H1 (cell line): ENCODE measurements at regions not wholly inside any gene's neighbourhood (a gene's known extent, or its start where the extent isn't known, plus 50 kb on each side); places are given as distances from the start of the nearest gene placed in this dataset.

ENCODE experiments used
- CTCF ChIA-PET: fragments of 300-600 bp; sonication (Branson Sonifier 250); formaldehyde crosslinking; loops from one replicate; lab custom pipeline; 2021; ENCODE audit not compliant: partially characterized antibody; lab: Charles Lee
- POLR2A ChIA-PET: fragments of 300-600 bp; sonication (Branson Sonifier 250); formaldehyde crosslinking; loops from one replicate; lab custom pipeline; 2021; ENCODE audit warnings: inconsistent platforms; ENCODE audit not compliant: partially characterized antibody; lab: Charles Lee
- DNase-seq, 2 experiments: peaks; one replicate each; pipeline versions ENCODE4 v3.0.0 to v3.0.0-alpha.2; 2010 to 2022; ENCODE audit warnings: low spot score in 2 of 2, low read depth in 1 of 2, mixed read lengths in 1 of 2
- FAIRE-seq: peaks from 2 replicates; lab custom pipeline; 2011; peaks lifted over from hg19 to GRCh38; lab: Jason Lieb, UNC
- H2AFZ ChIP-seq: 2 replicates; pipeline ENCODE4 v1.8.1; 2012; ENCODE audit warnings: low read length, inconsistent platforms
- H2AK5ac ChIP-seq: 2 replicates; pipeline ENCODE4 v1.6.1; 2013; ENCODE audit warnings: low read depth, low read length
- H2BK120ac ChIP-seq: replicated peaks from 2 replicates; pipeline ENCODE3; 2013; ENCODE audit warnings: low read depth, low read length, inconsistent platforms
- H2BK12ac ChIP-seq: 2 replicates; pipeline ENCODE4 v1.6.1; 2013; ENCODE audit warnings: low read depth, low read length
- H2BK15ac ChIP-seq: 2 replicates; pipeline ENCODE4 v1.6.1; 2013; ENCODE audit warnings: low read length
- H2BK20ac ChIP-seq: 2 replicates; pipeline ENCODE4 v1.6.1; 2013; ENCODE audit warnings: low read length
- H2BK5ac ChIP-seq: 2 replicates; pipeline ENCODE4 v1.6.1; 2013; ENCODE audit warnings: low read depth, low read length
- H3K14ac ChIP-seq: 2 replicates; pipeline ENCODE4 v1.6.1; 2013; ENCODE audit warnings: inconsistent platforms; ENCODE audit not compliant: insufficient read length
- H3K18ac ChIP-seq: 2 replicates; pipeline ENCODE4 v1.6.1; 2013; ENCODE audit warnings: low read length; ENCODE audit errors: extremely low read depth
- H3K23ac ChIP-seq: 2 replicates; pipeline ENCODE4 v1.6.1; 2013; ENCODE audit warnings: inconsistent platforms; ENCODE audit not compliant: insufficient read length
- H3K23me2 ChIP-seq: 2 replicates; pipeline ENCODE4 v1.6.1; 2013; ENCODE audit warnings: low read depth, low read length
- H3K27ac ChIP-seq: 2 replicates; pipeline ENCODE4 v1.6.1; 2011; ENCODE audit warnings: low read depth, low read length, inconsistent platforms
- H3K27me3 ChIP-seq, 4 experiments: replicated peaks in 1 of 4; 1 replicate in 1 of 4; 2 replicates in 3 of 4; pipeline versions ENCODE4 v1.6.1 to v1.8.1; 2011 to 2013; ENCODE audit warnings: low read length in 3 of 4, mild to moderate bottlenecking in 3 of 4, inconsistent platforms in 2 of 4, mixed read lengths in 2 of 4, moderate library complexity in 1 of 4; ENCODE audit not compliant: control insufficient read depth in 3 of 4, insufficient read depth in 3 of 4; ENCODE audit errors: extremely low read depth in 1 of 4
- H3K36me3 ChIP-seq, 4 experiments: 2 replicates each; pipeline versions ENCODE4 v1.6.1 to v1.8.1; 2011 to 2013; ENCODE audit warnings: mild to moderate bottlenecking in 4 of 4, low read length in 3 of 4, moderate library complexity in 2 of 4, control low read depth in 1 of 4, inconsistent platforms in 1 of 4; ENCODE audit not compliant: insufficient read depth in 4 of 4, control insufficient read depth in 2 of 4
- H3K4ac ChIP-seq: replicated peaks from 2 replicates; pipeline ENCODE3; 2013; ENCODE audit warnings: low read length, low read depth, mixed read lengths, inconsistent platforms; ENCODE audit not compliant: insufficient read length
- H3K4me1 ChIP-seq, 4 experiments: replicated peaks in 1 of 4; 1 replicate in 1 of 4; 2 replicates in 3 of 4; pipeline versions ENCODE4 v1.6.1 to v1.8.1; 2011 to 2013; ENCODE audit warnings: low read length in 3 of 4, inconsistent platforms in 2 of 4, mixed read lengths in 1 of 4; ENCODE audit not compliant: insufficient read depth in 4 of 4, control insufficient read depth in 3 of 4
- H3K4me2 ChIP-seq, 2 experiments: 2 replicates each; pipeline versions ENCODE4 v1.6.1 to v1.8.1; 2011 to 2013; ENCODE audit warnings: low read depth in 2 of 2, low read length in 2 of 2, control low read depth in 1 of 2, inconsistent platforms in 1 of 2, mild to moderate bottlenecking in 1 of 2; ENCODE audit not compliant: insufficient read depth in 1 of 2
- H3K4me3 ChIP-seq, 4 experiments: fragments of 200-600, 300-600 bp in 1 of 4; sonication (generic), shearing (Covaris generic), sonication (Bioruptor Twin) in 1 of 4; 2 replicates each; pipeline versions ENCODE4 v1.5.1 to v1.8.1; 2011 to 2016; ENCODE audit warnings: low read length in 4 of 4, low read depth in 3 of 4, control low read depth in 2 of 4, inconsistent platforms in 2 of 4, mild to moderate bottlenecking in 2 of 4, mixed read lengths in 1 of 4, moderate library complexity in 1 of 4; ENCODE audit not compliant: insufficient read depth in 2 of 4; ENCODE audit errors: extremely low read depth in 1 of 4
- H3K56ac ChIP-seq: replicated peaks from 2 replicates; pipeline ENCODE3; 2013; ENCODE audit warnings: low read depth, mild to moderate bottlenecking, mixed read lengths, low read length, inconsistent platforms; ENCODE audit not compliant: insufficient read length
- H3K79me1 ChIP-seq: 2 replicates; pipeline ENCODE4 v1.6.1; 2013; ENCODE audit warnings: low read depth, low read length, control low read depth
- H3K79me2 ChIP-seq, 2 experiments: 2 replicates each; pipeline versions ENCODE4 v1.6.1 to v1.8.1; 2012 to 2013; ENCODE audit warnings: low read length in 2 of 2, mild to moderate bottlenecking in 2 of 2, inconsistent platforms in 1 of 2; ENCODE audit not compliant: insufficient read depth in 2 of 2, control insufficient read depth in 1 of 2
- H3K9ac ChIP-seq, 4 experiments: replicated peaks in 1 of 4; 1 replicate in 1 of 4; 2 replicates in 3 of 4; pipeline versions ENCODE4 v1.6.1 to v1.8.1; 2011 to 2013; ENCODE audit warnings: low read depth in 3 of 4, low read length in 3 of 4, control low read depth in 2 of 4, mild to moderate bottlenecking in 2 of 4, moderate library complexity in 2 of 4, inconsistent platforms in 1 of 4; ENCODE audit errors: extremely low read depth in 1 of 4
- H3K9me3 ChIP-seq, 2 experiments: 2 replicates each; pipeline versions ENCODE4 v1.6.1 to v1.8.1; 2012 to 2013; ENCODE audit warnings: mild to moderate bottlenecking in 2 of 2, moderate library complexity in 2 of 2, control low read depth in 1 of 2, inconsistent platforms in 1 of 2, low read depth in 1 of 2, low read length in 1 of 2, mixed read lengths in 1 of 2; ENCODE audit not compliant: insufficient read depth in 2 of 2
- H4K20me1 ChIP-seq, 2 experiments: replicated peaks in 1 of 2; 2 replicates each; pipeline versions ENCODE3 to v1.8.1; 2011 to 2013; ENCODE audit warnings: inconsistent platforms in 2 of 2, low read length in 2 of 2, mild to moderate bottlenecking in 1 of 2; ENCODE audit not compliant: insufficient read depth in 2 of 2, control insufficient read depth in 1 of 2
- H4K5ac ChIP-seq: 2 replicates; pipeline ENCODE4 v1.6.1; 2013; ENCODE audit warnings: low read length, low read depth, mixed read lengths, inconsistent platforms; ENCODE audit not compliant: insufficient read length
- H4K8ac ChIP-seq: 2 replicates; pipeline ENCODE4 v1.8.0; 2013; ENCODE audit warnings: mild to moderate bottlenecking, moderate library complexity, low read length, inconsistent platforms; ENCODE audit not compliant: insufficient read depth; ENCODE audit errors: extremely low read depth
- H4K91ac ChIP-seq: replicated peaks from 2 replicates; pipeline ENCODE3; 2013; ENCODE audit warnings: low read length, mixed read lengths, inconsistent platforms; ENCODE audit not compliant: insufficient read length
- CBX5 ChIP-seq: fragments of 300-800, 300-1000 bp; sonication (generic); IDR thresholded peaks from 2 replicates; pipeline ENCODE4 v1.7.1; 2016; ENCODE audit warnings: antibody characterized with exemption, low read length, low read depth
- EZH2 ChIP-seq: fragments of 200-600 bp; sonication (generic); IDR thresholded peaks from 2 replicates; pipeline ENCODE4 v1.7.1; 2012; ENCODE audit warnings: low read depth, mild to moderate bottlenecking, moderate library complexity, low read length, inconsistent platforms; ENCODE audit not compliant: severe bottlenecking
- KDM1A ChIP-seq: fragments of 200-600, 300-600 bp; sonication (generic); IDR thresholded peaks from 2 replicates; pipeline ENCODE4 v1.7.1; 2016; ENCODE audit warnings: mild to moderate bottlenecking, low read length, borderline replicate concordance
- NANOG ChIP-seq: IDR thresholded peaks from 2 replicates; pipeline ENCODE4 v1.6.1; 2011; ENCODE audit warnings: low read length, low read depth, mild to moderate bottlenecking, inconsistent platforms; ENCODE audit not compliant: insufficient read depth, poor library complexity, severe bottlenecking
- YY1 ChIP-seq: IDR thresholded peaks from 2 replicates; pipeline ENCODE4 v1.6.1; 2011; ENCODE audit warnings: low read depth, mild to moderate bottlenecking, low read length
- WGBS, 2 experiments: shearing (Covaris generic) in 1 of 2; methylation state at CpG; one replicate each; pipeline versions ENCODE4 v1.1.6 to v1.1.7; 2013 to 2015; ENCODE audit warnings: low lambda C conversion rate in 2 of 2, mixed read lengths in 2 of 2, inconsistent platforms in 1 of 2, low coverage in 1 of 2, missing lambda C conversion rate in 1 of 2; ENCODE audit not compliant: insufficient replicate concordance in 2 of 2, insufficient coverage in 1 of 2, insufficient read length in 1 of 2; ENCODE audit errors: extremely low coverage in 1 of 2, missing lambda C conversion rate in 1 of 2; 5-methylcytosine and 5-hydroxymethylcytosine counted together
- TF ChIP-seq, protein P1 (sequence below): IDR thresholded peaks from 2 replicates; pipeline ENCODE4 v1.6.1; 2012; ENCODE audit warnings: low read length, inconsistent platforms

DNA sequence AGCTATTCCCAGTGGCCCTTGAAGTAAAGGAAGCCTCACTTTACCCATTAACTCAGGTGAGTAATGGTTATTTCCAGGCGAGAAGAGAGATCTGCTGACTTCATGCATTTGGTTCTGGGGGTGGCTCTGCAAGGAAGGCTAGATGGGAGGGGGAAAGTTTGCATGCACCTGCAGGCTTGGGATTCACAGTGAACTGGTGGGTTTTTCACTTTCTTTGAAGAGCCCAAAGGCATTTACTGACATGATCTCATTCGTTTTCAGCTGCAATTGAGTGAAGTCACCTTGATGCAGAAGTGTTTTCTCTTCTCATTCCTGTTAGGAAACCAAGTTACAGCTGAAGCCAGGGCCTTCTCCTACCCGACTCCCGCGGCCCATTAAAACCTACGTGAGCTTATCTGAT is 131.0 kb upstream of the N4BP1 start:
- no peak overlapping the region for H2AFZ ChIP-seq
- no peak overlapping the region for H3K27ac ChIP-seq
- no peak overlapping the region for H2BK120ac ChIP-seq
- H2BK12ac ChIP-seq: no peak overlapping the region
- no peaks in the 10 kb centered on the region for H3K36me3 ChIP-seq
- H3K9ac ChIP-seq: no peak overlapping the region
- DNase-seq: no peak
- H2BK15ac ChIP-seq: no peak overlapping the region
- H3K23me2 ChIP-seq: no peaks in the 10 kb centered on the region; the same call in 1 of the 2 replicates
- no peaks in the 10 kb centered on the region for H3K27me3 ChIP-seq
- peaks cover 8 to 9% of the 10 kb centered on the region in 2 experiments; a peak in 2 of 4 replicates for H3K9me3 ChIP-seq
- no peak overlapping the region for H3K56ac ChIP-seq
- H3K23ac ChIP-seq: no peak overlapping the region
- H4K91ac ChIP-seq: no peak overlapping the region
- H3K4me3 ChIP-seq: no peak overlapping the region
- TF ChIP-seq KDM1A: no peak
- TF ChIP-seq EZH2: no peak
- no peak for TF ChIP-seq CBX5
- TF ChIP-seq, protein P1, sequence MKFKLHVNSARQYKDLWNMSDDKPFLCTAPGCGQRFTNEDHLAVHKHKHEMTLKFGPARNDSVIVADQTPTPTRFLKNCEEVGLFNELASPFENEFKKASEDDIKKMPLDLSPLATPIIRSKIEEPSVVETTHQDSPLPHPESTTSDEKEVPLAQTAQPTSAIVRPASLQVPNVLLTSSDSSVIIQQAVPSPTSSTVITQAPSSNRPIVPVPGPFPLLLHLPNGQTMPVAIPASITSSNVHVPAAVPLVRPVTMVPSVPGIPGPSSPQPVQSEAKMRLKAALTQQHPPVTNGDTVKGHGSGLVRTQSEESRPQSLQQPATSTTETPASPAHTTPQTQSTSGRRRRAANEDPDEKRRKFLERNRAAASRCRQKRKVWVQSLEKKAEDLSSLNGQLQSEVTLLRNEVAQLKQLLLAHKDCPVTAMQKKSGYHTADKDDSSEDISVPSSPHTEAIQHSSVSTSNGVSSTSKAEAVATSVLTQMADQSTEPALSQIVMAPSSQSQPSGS: no peak
- no peak for TF ChIP-seq YY1
- TF ChIP-seq NANOG: no peak
- H3K4me2 ChIP-seq: no peak overlapping the region
- H3K79me1 ChIP-seq: no peaks in the 10 kb centered on the region
- no peak overlapping the region for H2BK20ac ChIP-seq
- H3K18ac ChIP-seq: no peak overlapping the region
- H3K14ac ChIP-seq: no peak overlapping the region
- no peak overlapping the region for H3K4ac ChIP-seq
- WGBS, 2 experiments: 86% methylated on average over 6 of the region's 6 CpGs; no CpG with 5 or more reads in 1 of the 2 experiments
- peaks cover 0 to 2% (median 0%) of the 10 kb centered on the region in 4 experiments; a peak in 1 of 7 replicates for H3K4me1 ChIP-seq
- CTCF ChIA-PET: interaction anchor here (1.0 kb wide), 1 partner anchor 36 kb away, joined by 3 read pairs; no protein-coding TSS in a partner anchor
- H4K8ac ChIP-seq: no peak overlapping the region
- POLR2A ChIA-PET: no interaction called here
- FAIRE-seq: no peak
- H2AK5ac ChIP-seq: no peak overlapping the region
- no peak overlapping the region for H2BK5ac ChIP-seq
- no peak overlapping the region for H4K5ac ChIP-seq
- H4K20me1 ChIP-seq: no peaks in the 10 kb centered on the region
- no peaks in the 10 kb centered on the region for H3K79me2 ChIP-seq
